H9 (cell line): ENCODE measurements at regions not wholly inside any gene's neighbourhood (a gene's known extent, or its start where the extent isn't known, plus 50 kb on each side); places are given as distances from the start of the nearest gene placed in this dataset.

ENCODE experiments used
- DNase-seq: peaks from one replicate; pipeline ENCODE4 v3.0.0-alpha.2; 2017
- H2AFZ ChIP-seq: one replicate; pipeline ENCODE4 v1.6.1; 2013; ENCODE audit warnings: mild to moderate bottlenecking, low read length, control low read depth, moderate library complexity
- H2AK5ac ChIP-seq: 2 replicates; pipeline ENCODE4 v1.6.1; 2013; ENCODE audit warnings: low read length, control low read depth, mixed read lengths; ENCODE audit not compliant: insufficient read length
- H2BK120ac ChIP-seq: one replicate; pipeline ENCODE4 v1.6.1; 2013; ENCODE audit warnings: low read depth, mild to moderate bottlenecking, low read length, control low read depth, inconsistent platforms; ENCODE audit not compliant: poor library complexity, severe bottlenecking
- H2BK12ac ChIP-seq: 2 replicates; pipeline ENCODE4 v1.6.1; 2013; ENCODE audit warnings: low read length, control low read depth, mixed read lengths, low read depth; ENCODE audit not compliant: insufficient read length
- H2BK15ac ChIP-seq: 2 replicates; pipeline ENCODE4 v1.6.1; 2013; ENCODE audit warnings: low read depth, low read length, control low read depth
- H2BK20ac ChIP-seq: one replicate; pipeline ENCODE4 v1.6.1; 2013; ENCODE audit warnings: low read depth, mild to moderate bottlenecking, low read length, control low read depth, inconsistent platforms; ENCODE audit not compliant: poor library complexity, severe bottlenecking
- H2BK5ac ChIP-seq: 2 replicates; pipeline ENCODE4 v1.6.1; 2013; ENCODE audit warnings: low read length, control low read depth, mixed read lengths; ENCODE audit not compliant: insufficient read length
- H3K14ac ChIP-seq: 2 replicates; pipeline ENCODE4 v1.6.1; 2013; ENCODE audit warnings: low read length, control low read depth; ENCODE audit not compliant: insufficient read depth
- H3K18ac ChIP-seq: 2 replicates; pipeline ENCODE4 v1.6.1; 2013; ENCODE audit warnings: low read depth, mild to moderate bottlenecking, mixed read lengths, low read length, control low read depth; ENCODE audit not compliant: insufficient read length
- H3K23ac ChIP-seq: 2 replicates; pipeline ENCODE4 v1.6.1; 2013; ENCODE audit warnings: low read length, control low read depth, mixed read lengths, low read depth; ENCODE audit not compliant: insufficient read length
- H3K23me2 ChIP-seq: 2 replicates; pipeline ENCODE4 v1.6.1; 2013; ENCODE audit warnings: low read depth, mild to moderate bottlenecking, mixed read lengths, low read length, control low read depth; ENCODE audit not compliant: insufficient read length, poor library complexity, severe bottlenecking
- H3K27ac ChIP-seq: 2 replicates; pipeline ENCODE4 v1.5.1; 2013; ENCODE audit warnings: low read length, control low read depth, mixed read lengths, low read depth; ENCODE audit not compliant: insufficient read length
- H3K27me3 ChIP-seq: 2 replicates; pipeline ENCODE4 v1.6.1; 2013; ENCODE audit warnings: low read length, control low read depth, inconsistent platforms; ENCODE audit not compliant: insufficient read depth
- H3K4ac ChIP-seq: 2 replicates; pipeline ENCODE4 v1.6.1; 2013; ENCODE audit warnings: low read depth, mild to moderate bottlenecking, control low read depth, inconsistent platforms, low read length, moderate library complexity
- H3K4me1 ChIP-seq: 2 replicates; pipeline ENCODE4 v1.6.1; 2013; ENCODE audit warnings: low read length, control low read depth, inconsistent platforms; ENCODE audit not compliant: insufficient read depth
- H3K4me2 ChIP-seq: 2 replicates; pipeline ENCODE4 v1.6.1; 2013; ENCODE audit warnings: low read length, control low read depth, mixed read lengths; ENCODE audit not compliant: insufficient read length, insufficient read depth
- H3K56ac ChIP-seq: 2 replicates; pipeline ENCODE4 v1.6.1; 2013; ENCODE audit warnings: low read depth, mild to moderate bottlenecking, mixed read lengths, low read length, control low read depth; ENCODE audit not compliant: insufficient read length
- H3K79me1 ChIP-seq: 2 replicates; pipeline ENCODE4 v1.6.1; 2013; ENCODE audit warnings: low read depth, mild to moderate bottlenecking, moderate library complexity, low read length, control low read depth, inconsistent platforms; ENCODE audit not compliant: insufficient read depth, poor library complexity, severe bottlenecking
- H3K79me2 ChIP-seq: 2 replicates; pipeline ENCODE4 v1.6.1; 2013; ENCODE audit warnings: low read length, control low read depth, inconsistent platforms; ENCODE audit not compliant: insufficient read depth
- H3K9ac ChIP-seq: 2 replicates; pipeline ENCODE4 v1.6.1; 2013; ENCODE audit warnings: low read length, control low read depth, mixed read lengths; ENCODE audit not compliant: insufficient read length; ENCODE audit errors: extremely low read depth
- H3K9me3 ChIP-seq: one replicate; pipeline ENCODE4 v1.6.1; 2013; ENCODE audit warnings: low read depth, low read length, inconsistent platforms; ENCODE audit not compliant: control insufficient read depth
- H3T11ph ChIP-seq: one replicate; pipeline ENCODE4 v1.6.1; 2013; ENCODE audit warnings: mild to moderate bottlenecking, low read length, control low read depth, inconsistent platforms
- H4K20me1 ChIP-seq: one replicate; pipeline ENCODE4 v1.6.1; 2013; ENCODE audit not compliant: control insufficient read depth, insufficient read length, insufficient read depth
- H4K5ac ChIP-seq: 2 replicates; pipeline ENCODE4 v1.6.1; 2013; ENCODE audit warnings: low read depth, mild to moderate bottlenecking, mixed read lengths, low read length, control low read depth; ENCODE audit not compliant: insufficient read length
- H4K8ac ChIP-seq: replicated peaks from 2 replicates; pipeline ENCODE4 v1.6.1; 2013; ENCODE audit warnings: low read length, control low read depth, mixed read lengths, low read depth; ENCODE audit not compliant: insufficient read length
- H4K91ac ChIP-seq: 2 replicates; pipeline ENCODE4 v1.6.1; 2013; ENCODE audit warnings: low read depth, mild to moderate bottlenecking, moderate library complexity, mixed read lengths, low read length, control low read depth; ENCODE audit not compliant: insufficient read length
- H3K27ac Mint-ChIP-seq, 3 experiments: 2 replicates in 2 of 3; 3 replicates in 1 of 3; pipeline ENCODE4 v1.8.0; 2020 to 2021; ENCODE audit warnings: mixed read lengths in 3 of 3, mild to moderate bottlenecking in 1 of 3, moderate library complexity in 1 of 3
- H3K27me3 Mint-ChIP-seq: 2 replicates; pipeline ENCODE4 v1.8.0; 2021; ENCODE audit warnings: low read depth, mild to moderate bottlenecking, moderate library complexity, mixed read lengths
- H3K36me3 Mint-ChIP-seq, 3 experiments: 2 replicates in 2 of 3; 3 replicates in 1 of 3; pipeline ENCODE4 v1.8.0; 2020 to 2021; ENCODE audit warnings: low read depth in 3 of 3, mixed read lengths in 3 of 3; ENCODE audit not compliant: insufficient read depth in 1 of 3
- H3K4me1 Mint-ChIP-seq, 2 experiments: 2 replicates each; pipeline ENCODE4 v1.8.0; 2020; ENCODE audit warnings: mixed read lengths in 2 of 2
- H3K4me3 Mint-ChIP-seq, 2 experiments: 2 replicates in 1 of 2; 3 replicates in 1 of 2; pipeline ENCODE4 v1.8.0; 2020 to 2021; ENCODE audit warnings: mild to moderate bottlenecking in 2 of 2, mixed read lengths in 2 of 2, moderate library complexity in 1 of 2
- H3K9me3 Mint-ChIP-seq, 2 experiments: 2 replicates in 1 of 2; 3 replicates in 1 of 2; pipeline ENCODE4 v1.8.0; 2020; ENCODE audit warnings: mild to moderate bottlenecking in 2 of 2, mixed read lengths in 2 of 2, moderate library complexity in 1 of 2
- WGBS: extraction: QIAGEN DNeasy Blood & Tissue Kit; methylation state at CpG from one replicate; pipeline ENCODE4 v1.1.7; 2013; ENCODE audit warnings: missing lambda C conversion rate, low lambda C conversion rate, mixed read lengths; ENCODE audit not compliant: insufficient read length; ENCODE audit errors: extremely low coverage; 5-methylcytosine and 5-hydroxymethylcytosine counted together
- TF ChIP-seq, protein P1 (sequence below): fragments of 200-600 bp; sonication (generic); conservative IDR thresholded peaks from 3 replicates; pipeline ENCODE4 v1.8.0; 2021; ENCODE audit warnings: antibody characterized with exemption, mild to moderate bottlenecking

DNA sequence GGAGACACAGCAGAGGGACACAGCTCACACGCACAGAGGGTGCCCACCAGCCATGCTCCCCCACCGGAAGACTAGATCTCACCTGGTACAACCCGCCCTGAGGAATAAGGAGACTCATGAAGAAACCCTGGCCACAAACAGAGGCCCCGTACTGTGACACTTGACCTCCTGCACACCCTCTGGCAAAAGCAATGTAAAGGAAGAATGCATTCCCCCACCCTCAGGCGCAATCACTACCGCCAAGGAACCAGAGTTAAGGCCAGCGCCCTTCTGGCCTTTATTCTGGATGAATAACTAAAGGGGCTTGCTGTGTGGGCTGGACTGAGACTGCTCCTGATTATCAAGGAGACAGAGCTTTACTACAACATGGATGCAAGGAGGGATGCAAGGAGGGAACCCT lies 509.2 kb upstream of the SPHKAP start:
- Histone ChIP-seq H3T11ph (no peak overlapping the region), H4K5ac (no peak overlapping the region), H2BK15ac (no peak overlapping the region), H2BK20ac (no peak overlapping the region), H3K23ac (no peak overlapping the region), H3K79me2 (no peaks in the 10 kb centered on the region), H3K79me1 (no peaks in the 10 kb centered on the region), H3K18ac (no peak overlapping the region), H3K9ac (no peak overlapping the region), H2AFZ (no peak overlapping the region), H3K9me3 (no peaks in the 10 kb centered on the region), H4K8ac (no peak overlapping the region), H3K4me2 (no peak overlapping the region), H2AK5ac (no peak overlapping the region), H3K14ac (no peak overlapping the region), H2BK5ac (no peak overlapping the region), H4K20me1 (no peaks in the 10 kb centered on the region), H3K23me2 (no peaks in the 10 kb centered on the region), H3K4ac (no peak overlapping the region), H4K91ac (no peak overlapping the region), H3K27me3 (no peaks in the 10 kb centered on the region), H3K56ac (no peak overlapping the region), H3K4me1 (no peaks in the 10 kb centered on the region), H2BK12ac (no peak overlapping the region), H2BK120ac (no peak overlapping the region), H3K27ac (no peak overlapping the region)
- no peak for DNase-seq
- no peaks in the 10 kb centered on the region for H3K27me3 Mint-ChIP-seq
- WGBS: no CpG with 5 or more reads among the region's 7 CpGs
- H3K9me3 Mint-ChIP-seq: peaks cover 0 to 4% of the 10 kb centered on the region in 2 experiments; a peak in 1 of 5 replicates
- H3K4me3 Mint-ChIP-seq: no peak overlapping the region
- H3K27ac Mint-ChIP-seq: peak overlapping the region in 1 of 3 experiments; percentile 25; a peak in 1 of 7 replicates
- TF ChIP-seq, protein P1, sequence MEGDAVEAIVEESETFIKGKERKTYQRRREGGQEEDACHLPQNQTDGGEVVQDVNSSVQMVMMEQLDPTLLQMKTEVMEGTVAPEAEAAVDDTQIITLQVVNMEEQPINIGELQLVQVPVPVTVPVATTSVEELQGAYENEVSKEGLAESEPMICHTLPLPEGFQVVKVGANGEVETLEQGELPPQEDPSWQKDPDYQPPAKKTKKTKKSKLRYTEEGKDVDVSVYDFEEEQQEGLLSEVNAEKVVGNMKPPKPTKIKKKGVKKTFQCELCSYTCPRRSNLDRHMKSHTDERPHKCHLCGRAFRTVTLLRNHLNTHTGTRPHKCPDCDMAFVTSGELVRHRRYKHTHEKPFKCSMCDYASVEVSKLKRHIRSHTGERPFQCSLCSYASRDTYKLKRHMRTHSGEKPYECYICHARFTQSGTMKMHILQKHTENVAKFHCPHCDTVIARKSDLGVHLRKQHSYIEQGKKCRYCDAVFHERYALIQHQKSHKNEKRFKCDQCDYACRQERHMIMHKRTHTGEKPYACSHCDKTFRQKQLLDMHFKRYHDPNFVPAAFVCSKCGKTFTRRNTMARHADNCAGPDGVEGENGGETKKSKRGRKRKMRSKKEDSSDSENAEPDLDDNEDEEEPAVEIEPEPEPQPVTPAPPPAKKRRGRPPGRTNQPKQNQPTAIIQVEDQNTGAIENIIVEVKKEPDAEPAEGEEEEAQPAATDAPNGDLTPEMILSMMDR: no peak
- H3K36me3 Mint-ChIP-seq: no peaks in the 10 kb centered on the region; a peak in 1 of 7 replicates
- peaks cover 10 to 20% of the 10 kb centered on the region in 2 experiments for H3K4me1 Mint-ChIP-seq
